Kidney epithelial cell (primary cell): ENCODE measurements at regions not wholly inside any gene's neighbourhood (a gene's known extent, or its start where the extent isn't known, plus 50 kb on each side); places are given as distances from the start of the nearest gene placed in this dataset.

Source experiments
- DNase-seq: peaks from one replicate; pipeline ENCODE4 v3.0.0-alpha.2; 2010; ENCODE audit warnings: low read depth
- H3K27me3 ChIP-seq: 2 replicates; pipeline ENCODE4 v1.6.0; 2011; ENCODE audit warnings: low read length; ENCODE audit not compliant: control insufficient read depth, insufficient read depth
- H3K36me3 ChIP-seq: 2 replicates; pipeline ENCODE4 v1.5.1; 2011; ENCODE audit warnings: low read length; ENCODE audit not compliant: control insufficient read depth, insufficient read depth
- H3K4me3 ChIP-seq: 2 replicates; pipeline ENCODE4 v1.5.1; 2011; ENCODE audit warnings: low read depth, mild to moderate bottlenecking, control low read depth, low read length
- CTCF ChIP-seq: IDR thresholded peaks from 2 replicates; pipeline ENCODE4 v1.5.1; 2011; ENCODE audit warnings: mild to moderate bottlenecking, moderate library complexity, low read length, control low read depth, inconsistent platforms; ENCODE audit not compliant: insufficient read depth, poor library complexity, severe bottlenecking

GRCh38 chr6:170030284-170030815 lies 260.5 kb downstream of the DLL1 start:
- Histone ChIP-seq H3K27me3 (peaks cover 2% of the 10 kb centered on the region), H3K4me3 (no peak overlapping the region), H3K36me3 (no peaks in the 10 kb centered on the region)
- no peak for DNase-seq
- TF ChIP-seq CTCF, result no peak

GRCh38 chr6:170029416-170030283 lies 261.2 kb downstream of the DLL1 start:
- no peak for TF ChIP-seq CTCF
- Histone ChIP-seq H3K27me3 (peaks cover 2% of the 10 kb centered on the region), H3K36me3 (no peaks in the 10 kb centered on the region), H3K4me3 (no peak overlapping the region)
- no peak for DNase-seq

- no peak overlapping the region for H3K4me3 ChIP-seq
- H3K36me3 ChIP-seq, result no peaks in the 10 kb centered on the region
- TF ChIP-seq CTCF, result no peak
- no peak for DNase-seq
- H3K27me3 ChIP-seq, result peaks cover 2% of the 10 kb centered on the region
These were observed 262.1 kb downstream of the DLL1 start for GRCh38 chr6:170028629-170029345.

GRCh38 chr6:170027647-170028043 lies 263.2 kb downstream of the DLL1 start:
- TF ChIP-seq CTCF, result no peak

GRCh38 chr6:170026751-170027646 lies 263.9 kb downstream of the DLL1 start:
- no peak for DNase-seq
- peaks cover 10% of the 10 kb centered on the region for H3K27me3 ChIP-seq
- H3K36me3 ChIP-seq, result no peaks in the 10 kb centered on the region
- no peak for TF ChIP-seq CTCF
- H3K4me3 ChIP-seq, result no peak overlapping the region

More at GRCh38 chr6:170027647-170028043, 263.2 kb downstream of the DLL1 start:
- Histone ChIP-seq H3K36me3 (no peaks in the 10 kb centered on the region), H3K27me3 (peaks cover 10% of the 10 kb centered on the region), H3K4me3 (no peak overlapping the region)
- no peak for DNase-seq
